HG03469 (cell line): ENCODE measurements at regions not wholly inside any gene's neighbourhood (a gene's known extent, or its start where the extent isn't known, plus 50 kb on each side); places are given as distances from the start of the nearest gene placed in this dataset.
"Not testable (repeated sequence)": the region's sequence is repeated elsewhere in the genome, so short reads cannot be mapped to it uniquely, and the experiment has no call there.

Experiments
- ATAC-seq: cut with Tn5 transposase; IDR thresholded peaks from one replicate; pipeline ENCODE4 v1.9.1; 2021; ENCODE audit warnings: mild to moderate bottlenecking, moderate library complexity, moderate number of reproducible peaks; ENCODE audit not compliant: unreplicated experiment

DNA sequence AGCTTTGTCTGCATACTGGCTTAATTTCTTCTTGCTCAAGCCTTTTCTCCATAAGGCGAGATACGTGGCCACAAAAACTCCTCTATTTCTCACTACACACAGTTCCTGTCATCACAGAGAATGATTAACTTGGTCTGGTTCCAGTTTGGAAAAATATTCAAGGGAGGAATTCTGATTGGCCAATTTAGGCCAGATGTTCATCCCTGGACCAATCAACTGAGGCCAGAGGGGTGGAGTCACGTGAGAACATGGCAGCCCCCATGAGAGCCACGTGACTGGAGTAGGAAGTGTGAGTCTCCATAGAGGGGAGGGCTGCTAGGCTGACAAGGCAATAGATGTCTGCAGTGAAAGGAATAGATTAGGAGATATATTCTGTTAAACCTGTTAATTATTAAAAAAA is 200.0 kb downstream of the OTOP1 start:
- not testable (repeated sequence) for ATAC-seq

DNA sequence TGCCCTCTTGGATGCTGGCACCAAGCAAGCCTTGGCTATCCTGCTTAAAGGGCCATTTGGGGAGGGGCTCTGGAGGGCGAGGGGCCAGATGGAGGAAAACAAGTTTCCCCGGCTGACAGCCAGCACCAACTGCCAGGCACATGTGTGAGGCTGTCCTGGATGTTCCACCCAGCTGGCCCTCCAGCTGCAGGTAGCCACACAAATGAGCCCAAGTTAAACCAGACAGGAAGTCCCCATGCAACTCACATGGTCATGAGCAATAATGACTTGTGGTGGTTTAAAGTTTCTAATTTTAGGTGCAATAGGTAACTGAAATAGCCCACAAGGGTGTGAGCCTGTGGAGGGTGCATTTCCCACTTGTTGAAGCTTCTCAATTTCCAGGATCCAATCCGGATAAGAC is 198.0 kb downstream of the OTOP1 start:
- ATAC-seq: not testable (repeated sequence)

DNA sequence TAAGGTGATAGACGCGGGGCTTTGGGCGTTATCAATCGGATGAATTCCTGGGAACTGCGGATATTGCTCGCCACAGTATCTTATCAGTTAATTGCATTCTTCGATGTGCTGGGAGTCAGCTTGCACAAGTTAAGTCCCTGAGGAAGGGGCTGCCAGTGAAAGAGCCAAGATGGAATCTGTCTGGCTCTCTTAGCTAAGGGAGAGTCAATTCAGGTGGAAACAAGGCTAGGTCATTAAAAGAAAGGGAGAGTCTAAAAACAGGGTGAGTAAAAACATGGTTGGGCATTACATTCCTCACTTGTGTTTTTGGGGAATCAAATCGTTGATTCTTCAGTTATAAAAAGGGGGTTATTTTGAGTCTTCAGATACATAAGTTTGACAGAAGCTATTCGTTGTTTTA is 196.2 kb downstream of the OTOP1 start:
- ATAC-seq: not testable (repeated sequence)

DNA sequence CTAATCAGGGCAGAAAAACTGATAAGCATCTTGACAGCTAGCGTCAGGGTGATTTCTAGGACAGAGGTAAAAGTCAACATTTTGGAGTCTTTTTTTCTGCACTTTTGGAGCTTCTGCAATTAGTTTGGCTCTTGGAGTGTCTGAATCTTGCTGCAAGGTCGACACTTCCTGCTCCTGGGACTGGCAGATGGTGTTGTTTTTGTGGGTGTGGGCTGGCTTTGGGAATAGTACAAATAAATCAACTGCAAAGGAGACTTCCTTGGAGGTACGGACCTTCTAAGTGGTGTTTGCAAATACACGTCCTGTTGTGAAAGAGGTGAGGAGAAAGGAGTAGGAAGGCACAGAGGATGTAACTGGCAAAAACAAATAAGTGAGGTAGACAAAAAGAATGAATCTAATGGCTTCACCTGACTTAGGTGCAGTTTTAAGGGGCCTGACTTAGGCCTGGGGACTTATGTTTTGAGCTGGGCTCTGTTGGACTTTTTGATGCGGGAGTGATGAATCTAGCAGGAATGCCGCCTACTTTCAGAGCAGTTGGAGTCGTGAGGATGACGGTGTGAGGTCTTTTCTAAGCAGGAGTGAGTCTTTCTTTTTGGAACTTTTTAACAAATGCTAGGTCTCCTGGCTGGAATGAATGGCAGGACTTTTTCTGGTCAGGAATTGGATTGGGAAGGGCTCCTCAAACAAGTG is 195.1 kb downstream of the OTOP1 start:
- ATAC-seq: not testable (repeated sequence)

GRCh38 chr4:4032364-4032763 is 194.4 kb downstream of the OTOP1 start:
- ATAC-seq: not testable (repeated sequence)

DNA sequence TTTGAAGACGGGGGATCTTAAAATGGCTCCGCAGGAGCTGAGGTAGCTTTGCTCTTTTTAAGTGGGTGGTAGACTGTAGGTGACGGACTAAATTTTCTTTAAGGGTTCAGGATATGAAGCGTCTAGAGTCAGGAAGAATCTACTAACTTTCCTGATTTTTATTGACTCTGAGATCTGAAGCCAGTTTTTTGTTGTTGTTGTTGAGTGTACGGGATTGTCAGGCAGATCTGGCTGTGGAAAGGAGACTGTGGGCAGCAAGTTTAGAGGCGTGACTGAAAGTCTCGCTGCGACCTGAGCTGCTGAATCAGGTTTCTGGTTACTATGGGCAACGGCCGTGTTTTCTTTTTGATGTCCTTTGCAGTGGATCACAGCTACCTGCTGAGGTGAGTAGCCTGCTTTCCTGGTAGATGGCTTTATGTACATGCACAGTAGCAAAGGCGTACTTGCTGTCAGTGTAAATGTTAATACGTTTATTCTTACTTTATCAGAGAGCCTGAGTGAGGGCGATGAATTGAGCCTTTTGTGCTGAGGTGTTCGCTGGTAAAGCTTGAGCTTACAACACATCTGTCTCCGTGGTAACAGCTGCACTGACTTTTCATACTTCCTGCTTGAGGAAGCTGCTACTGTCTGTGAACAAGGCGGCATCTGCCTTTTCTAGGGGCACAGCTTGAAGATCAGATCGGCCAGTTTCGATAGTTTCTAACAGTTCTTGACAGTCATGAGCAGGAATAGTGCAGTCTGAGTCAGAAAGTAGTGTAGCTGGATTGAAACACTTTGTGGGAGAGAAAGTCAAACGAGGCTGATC is 193.7 kb downstream of the OTOP1 start:
- ATAC-seq: not testable (repeated sequence)

GRCh38 chr4:4037399-4038138 is 189.2 kb downstream of the OTOP1 start:
- not testable (repeated sequence) for ATAC-seq

- ATAC-seq: not testable (repeated sequence)
Observed at GRCh38 chr4:4045823-4046222, 180.9 kb downstream of the OTOP1 start.

DNA sequence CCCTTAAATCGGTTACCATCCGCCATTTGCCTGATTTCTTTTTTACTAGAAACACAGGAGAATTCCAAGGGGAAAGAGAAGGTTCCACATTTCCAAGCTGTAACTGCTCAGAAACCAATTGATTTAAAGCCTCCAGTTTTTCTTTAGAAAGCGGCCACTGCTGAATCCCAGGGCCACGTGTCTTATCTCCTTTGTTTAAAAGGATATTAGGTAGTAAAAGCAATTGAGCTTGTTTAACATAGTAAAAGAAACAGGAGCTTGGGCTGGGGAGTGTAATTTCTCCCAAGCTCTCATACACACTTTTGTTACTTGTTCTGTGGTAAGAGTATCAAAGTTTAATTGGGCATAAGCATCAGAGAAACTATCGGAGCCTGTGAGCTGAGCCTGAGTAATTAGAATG is 180.0 kb downstream of the OTOP1 start:
- not testable (repeated sequence) for ATAC-seq

DNA sequence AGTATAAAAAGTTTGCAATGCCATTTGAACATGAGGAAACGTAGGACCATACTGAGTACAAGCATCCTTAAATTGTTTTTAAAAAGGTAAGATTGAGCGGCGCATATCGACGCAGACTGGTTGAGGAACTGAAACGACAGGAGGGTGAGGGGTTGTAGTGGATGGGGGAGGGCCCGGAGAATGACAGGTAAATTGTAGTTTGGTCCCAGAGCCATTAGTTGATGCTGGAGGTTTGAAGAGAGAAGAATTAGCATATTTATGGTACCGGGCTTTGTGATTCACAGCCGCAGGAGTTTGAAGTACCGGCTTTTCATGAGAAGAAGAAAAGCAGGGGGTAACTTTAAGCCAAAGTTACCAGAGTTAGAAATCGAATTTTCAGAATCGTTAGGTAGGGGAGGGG is 179.5 kb downstream of the OTOP1 start:
- not testable (repeated sequence) for ATAC-seq

- not testable (repeated sequence) for ATAC-seq
Observed at GRCh38 chr4:4048227-4048626, 178.5 kb downstream of the OTOP1 start.

DNA sequence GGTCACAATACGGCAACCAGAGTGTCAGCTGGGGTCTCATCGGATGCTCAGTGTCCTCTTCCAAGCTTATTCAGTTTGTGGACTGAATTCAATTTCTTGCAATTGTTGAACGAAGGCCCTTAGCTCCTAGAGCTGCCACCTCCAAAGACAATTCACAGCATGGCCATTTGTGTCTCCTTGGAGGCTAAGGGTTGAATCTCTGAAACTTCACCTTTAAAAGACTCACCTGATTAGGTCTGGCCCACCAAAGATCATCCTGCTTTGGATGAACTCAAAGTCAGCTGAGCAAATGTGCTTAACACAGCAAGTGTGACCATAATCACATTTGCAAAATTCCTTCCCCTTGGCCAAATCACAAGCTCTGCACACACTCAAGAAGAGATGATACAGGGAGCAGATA is 175.9 kb downstream of the OTOP1 start:
- ATAC-seq: not testable (repeated sequence)

DNA sequence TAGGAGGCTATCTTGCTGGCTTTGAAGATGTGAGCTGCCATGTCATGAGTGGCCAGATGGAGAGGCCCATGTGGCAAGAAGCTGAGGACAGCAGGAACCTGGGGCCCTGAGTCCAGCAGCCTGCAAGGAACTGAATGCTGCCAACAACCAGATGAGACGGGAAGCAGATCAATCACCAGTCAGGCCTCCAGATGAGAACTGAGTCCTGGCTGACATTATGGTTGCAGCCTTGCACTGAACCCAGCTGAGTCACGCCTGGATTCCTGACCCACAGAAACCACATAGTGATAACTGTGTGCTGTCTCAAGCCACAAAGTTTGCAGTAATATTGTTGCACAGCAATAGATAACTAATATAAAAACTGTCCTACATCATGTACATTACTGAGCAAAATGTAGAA is 173.8 kb downstream of the OTOP1 start:
- not testable (repeated sequence) for ATAC-seq

DNA sequence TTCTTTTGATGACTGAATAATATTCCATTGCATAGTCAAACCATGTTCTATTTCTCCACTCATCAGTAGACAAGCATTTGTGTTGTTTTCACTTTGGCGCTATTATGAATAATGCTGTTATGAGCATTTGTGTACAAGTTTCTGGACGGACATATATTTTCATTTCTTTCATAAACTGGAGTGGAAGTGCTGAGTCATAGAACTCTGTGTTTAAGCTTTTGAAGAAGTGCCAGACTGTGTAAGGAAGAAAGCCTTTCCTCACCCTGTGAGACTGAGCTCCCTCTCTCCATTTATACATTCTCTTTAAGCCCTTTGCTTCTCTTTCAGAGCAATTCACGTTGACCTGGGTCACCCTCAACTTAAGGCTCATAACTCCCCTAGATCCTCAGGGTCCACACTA is 169.5 kb downstream of the OTOP1 start:
- ATAC-seq: not testable (repeated sequence)

DNA sequence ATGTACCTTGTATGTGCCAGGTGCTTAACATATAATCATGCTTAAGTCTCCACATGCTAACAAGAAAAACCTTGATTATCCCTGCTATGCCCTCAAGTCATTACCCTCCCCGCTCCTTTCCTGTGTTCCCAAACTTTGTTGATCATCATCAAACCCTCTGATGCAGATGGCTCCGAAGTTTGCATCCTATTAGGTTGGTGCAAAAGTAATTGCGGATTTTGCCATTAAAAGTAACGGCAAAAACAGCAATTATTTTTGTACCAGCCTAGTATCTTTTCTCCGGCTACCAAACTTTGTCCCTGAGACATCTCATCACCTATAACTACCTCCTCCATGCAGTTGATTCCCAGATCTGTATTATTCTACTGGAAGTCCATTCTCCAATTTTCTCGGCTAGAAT is 142.6 kb downstream of the OTOP1 start:
- not testable (repeated sequence) for ATAC-seq

- not testable (repeated sequence) for ATAC-seq
Observed at GRCh38 chr4:4089716-4090419, 136.9 kb downstream of the OTOP1 start.

GRCh38 chr4:4090720-4091119 is 136.0 kb downstream of the OTOP1 start:
- ATAC-seq: not testable (repeated sequence)

GRCh38 chr4:4092159-4092558 is 134.6 kb downstream of the OTOP1 start:
- ATAC-seq: not testable (repeated sequence)

- ATAC-seq: not testable (repeated sequence)
Observed at GRCh38 chr4:4099610-4100009, 127.1 kb downstream of the OTOP1 start.

- not testable (repeated sequence) for ATAC-seq
Observed at GRCh38 chr4:4106923-4107322, 119.8 kb downstream of the OTOP1 start.
